ENCODE measurements at regions not wholly inside any gene's neighbourhood (a gene's known extent, or its start where the extent isn't known, plus 50 kb on each side); places are given as distances from the start of the nearest gene placed in this dataset.

GRCh38 chr13:111636271-111636670, 315.8 kb downstream of the TEX29 start:
- no peak for DNase-seq (ENCODE audit: low spot score)
- FAIRE-seq, result no peak

GRCh38 chr13:111636804-111637203, 316.4 kb downstream of the TEX29 start:
- DNase-seq (ENCODE audit: low spot score) (no peak), FAIRE-seq (no peak)

- FAIRE-seq, result no peak
- no peak for DNase-seq (ENCODE audit: low spot score)
Observed at GRCh38 chr13:111637365-111637764, 316.9 kb downstream of the TEX29 start.

- no peak for FAIRE-seq
- DNase-seq (ENCODE audit: low spot score), result no peak
Observed at GRCh38 chr13:111638233-111638632, 317.8 kb downstream of the TEX29 start.

GRCh38 chr13:111639196-111639705, 318.8 kb downstream of the TEX29 start:
- DNase-seq (ENCODE audit: low spot score) (no peak), FAIRE-seq (no peak)

- FAIRE-seq (no peak), DNase-seq (ENCODE audit: low spot score) (no peak)
Observed at GRCh38 chr13:111640006-111640405, 319.6 kb downstream of the TEX29 start.

- DNase-seq (ENCODE audit: low spot score) (no peak), FAIRE-seq (no peak)
Observed at GRCh38 chr13:111640476-111640875, 320.0 kb downstream of the TEX29 start.

- DNase-seq (ENCODE audit: low spot score) (no peak), FAIRE-seq (no peak)
Observed at GRCh38 chr13:111642156-111642767, 321.8 kb downstream of the TEX29 start.

GRCh38 chr13:111644750-111645149, 324.3 kb downstream of the TEX29 start:
- no peak for FAIRE-seq
- no peak for DNase-seq (ENCODE audit: low spot score)

- FAIRE-seq (no peak), DNase-seq (ENCODE audit: low spot score) (no peak)
Observed at GRCh38 chr13:111645198-111645597, 324.8 kb downstream of the TEX29 start.

GRCh38 chr13:111645598-111646455, 325.4 kb downstream of the TEX29 start:
- FAIRE-seq (no peak), DNase-seq (ENCODE audit: low spot score) (no peak)

GRCh38 chr13:111646456-111646855, 326.0 kb downstream of the TEX29 start:
- no peak for DNase-seq (ENCODE audit: low spot score)
- FAIRE-seq, result no peak

- FAIRE-seq (no peak), DNase-seq (ENCODE audit: low spot score) (no peak)
Observed at GRCh38 chr13:111648885-111649284, 328.4 kb downstream of the TEX29 start.

GRCh38 chr13:111650626-111651025, 330.2 kb downstream of the TEX29 start:
- FAIRE-seq (no peak), DNase-seq (ENCODE audit: low spot score) (no peak)

- FAIRE-seq, result no peak
- no peak for DNase-seq (ENCODE audit: low spot score)
Observed at GRCh38 chr13:111652676-111653075, 332.2 kb downstream of the TEX29 start.

GRCh38 chr13:111654531-111654930, 334.1 kb downstream of the TEX29 start:
- no peak for DNase-seq (ENCODE audit: low spot score)
- no peak for FAIRE-seq

- FAIRE-seq, result no peak
- no peak for DNase-seq (ENCODE audit: low spot score)
Observed at GRCh38 chr13:111656439-111656838, 336.0 kb downstream of the TEX29 start.

- DNase-seq (ENCODE audit: low spot score) (no peak), FAIRE-seq (no peak)
Observed at GRCh38 chr13:111657013-111657412, 336.6 kb downstream of the TEX29 start.

GRCh38 chr13:111658145-111659100, 338.0 kb downstream of the TEX29 start:
- DNase-seq (ENCODE audit: low spot score), result no peak
- no peak for FAIRE-seq

GRCh38 chr13:111659219-111659775, 338.9 kb downstream of the TEX29 start:
- DNase-seq (ENCODE audit: low spot score) (no peak), FAIRE-seq (no peak)

- DNase-seq (ENCODE audit: low spot score) (no peak), FAIRE-seq (no peak)
Observed at GRCh38 chr13:111659842-111660241, 339.4 kb downstream of the TEX29 start.
